ENCODE measurements at regions not wholly inside any gene's neighbourhood (a gene's known extent, or its start where the extent isn't known, plus 50 kb on each side); places are given as distances from the start of the nearest gene placed in this dataset.

DNA sequence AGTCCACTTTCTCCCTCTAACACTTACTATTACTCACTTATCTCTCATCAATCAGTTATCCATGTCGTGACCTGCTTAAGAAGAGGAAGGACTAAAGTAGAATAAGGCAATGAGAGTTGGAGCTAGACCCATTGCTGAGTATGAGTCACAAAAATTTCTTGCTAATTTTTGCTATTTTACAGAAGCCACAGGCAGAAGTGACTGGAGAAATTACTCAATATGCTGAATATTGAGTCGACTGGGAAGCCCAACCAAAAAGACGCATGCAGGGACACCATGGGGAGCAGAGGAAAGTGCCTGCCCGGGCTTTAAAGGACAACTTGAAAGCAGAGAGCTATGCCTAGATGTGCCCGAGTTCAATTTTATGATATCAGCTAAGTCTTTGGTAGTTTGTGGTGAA, 115.4 kb upstream of the FOXG1 start:
- Histone ChIP-seq H3K27ac (ENCODE audit: low read depth, low read length) (peak overlapping the region; percentile 60), H3K4me2 (ENCODE audit: insufficient read depth, low read length) (peak overlapping the region; percentile 30), H3K79me2 (ENCODE audit: insufficient read depth, low read length) (no peaks in the 10 kb centered on the region), H3K9me3 (ENCODE audit: low read depth, low read length) (no peaks in the 10 kb centered on the region), H3K36me3 (ENCODE audit: insufficient read depth, low read length) (no peaks in the 10 kb centered on the region), H2AFZ (ENCODE audit: low read length) (peak overlapping the region; percentile 57), H3K4me3 (ENCODE audit: insufficient read depth, low read length) (peak overlapping the region; percentile 19), H3K4me1 (ENCODE audit: insufficient read depth, low read length) (no peaks in the 10 kb centered on the region), H3K27me3 (ENCODE audit: insufficient read depth, low read length) (no peaks in the 10 kb centered on the region), H4K20me1 (ENCODE audit: insufficient read depth, low read length) (no peaks in the 10 kb centered on the region)
- DNase-seq (ENCODE audit: insufficient read length, low spot score, missing footprints): no peak
- TF ChIP-seq, protein P1, sequence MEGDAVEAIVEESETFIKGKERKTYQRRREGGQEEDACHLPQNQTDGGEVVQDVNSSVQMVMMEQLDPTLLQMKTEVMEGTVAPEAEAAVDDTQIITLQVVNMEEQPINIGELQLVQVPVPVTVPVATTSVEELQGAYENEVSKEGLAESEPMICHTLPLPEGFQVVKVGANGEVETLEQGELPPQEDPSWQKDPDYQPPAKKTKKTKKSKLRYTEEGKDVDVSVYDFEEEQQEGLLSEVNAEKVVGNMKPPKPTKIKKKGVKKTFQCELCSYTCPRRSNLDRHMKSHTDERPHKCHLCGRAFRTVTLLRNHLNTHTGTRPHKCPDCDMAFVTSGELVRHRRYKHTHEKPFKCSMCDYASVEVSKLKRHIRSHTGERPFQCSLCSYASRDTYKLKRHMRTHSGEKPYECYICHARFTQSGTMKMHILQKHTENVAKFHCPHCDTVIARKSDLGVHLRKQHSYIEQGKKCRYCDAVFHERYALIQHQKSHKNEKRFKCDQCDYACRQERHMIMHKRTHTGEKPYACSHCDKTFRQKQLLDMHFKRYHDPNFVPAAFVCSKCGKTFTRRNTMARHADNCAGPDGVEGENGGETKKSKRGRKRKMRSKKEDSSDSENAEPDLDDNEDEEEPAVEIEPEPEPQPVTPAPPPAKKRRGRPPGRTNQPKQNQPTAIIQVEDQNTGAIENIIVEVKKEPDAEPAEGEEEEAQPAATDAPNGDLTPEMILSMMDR (IDR thresholded peaks at IDR 0.05; ENCODE audit: extremely low read depth, low read depth, low read length): no peak

DNA sequence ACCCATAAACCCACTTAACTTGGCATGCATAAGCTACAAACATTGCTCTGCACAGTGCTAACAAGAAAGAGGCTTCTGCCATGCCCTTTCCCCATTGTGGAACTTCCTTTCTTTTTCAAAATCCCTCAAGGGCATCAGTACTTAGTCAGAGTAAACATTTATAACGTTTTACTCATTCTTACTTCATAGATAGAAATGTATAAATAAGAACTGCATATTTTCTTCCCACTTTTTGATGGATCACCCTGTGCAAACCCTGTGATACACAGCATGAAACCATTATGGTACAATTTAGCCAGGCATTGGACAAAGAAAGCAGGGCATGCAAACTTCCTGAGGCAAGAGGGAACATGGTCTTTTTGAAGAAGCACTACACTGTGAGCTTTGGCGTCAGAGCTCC, 113.8 kb upstream of the FOXG1 start:
- H3K27ac ChIP-seq (ENCODE audit: low read depth, low read length): peak overlapping the region; percentile 54
- H3K27me3 ChIP-seq (ENCODE audit: insufficient read depth, low read length): no peaks in the 10 kb centered on the region
- TF ChIP-seq, protein P1 (IDR thresholded peaks at IDR 0.05; ENCODE audit: extremely low read depth, low read depth, low read length): no peak
- no peaks in the 10 kb centered on the region for H4K20me1 ChIP-seq (ENCODE audit: insufficient read depth, low read length)
- no peak overlapping the region for H3K4me2 ChIP-seq (ENCODE audit: insufficient read depth, low read length)
- no peaks in the 10 kb centered on the region for H3K9me3 ChIP-seq (ENCODE audit: low read depth, low read length)
- no peaks in the 10 kb centered on the region for H3K36me3 ChIP-seq (ENCODE audit: insufficient read depth, low read length)
- H2AFZ ChIP-seq (ENCODE audit: low read length): no peak overlapping the region
- DNase-seq (ENCODE audit: insufficient read length, low spot score, missing footprints): no peak
- no peaks in the 10 kb centered on the region for H3K4me1 ChIP-seq (ENCODE audit: insufficient read depth, low read length)
- no peaks in the 10 kb centered on the region for H3K79me2 ChIP-seq (ENCODE audit: insufficient read depth, low read length)
- H3K4me3 ChIP-seq (ENCODE audit: insufficient read depth, low read length): no peak overlapping the region

DNA sequence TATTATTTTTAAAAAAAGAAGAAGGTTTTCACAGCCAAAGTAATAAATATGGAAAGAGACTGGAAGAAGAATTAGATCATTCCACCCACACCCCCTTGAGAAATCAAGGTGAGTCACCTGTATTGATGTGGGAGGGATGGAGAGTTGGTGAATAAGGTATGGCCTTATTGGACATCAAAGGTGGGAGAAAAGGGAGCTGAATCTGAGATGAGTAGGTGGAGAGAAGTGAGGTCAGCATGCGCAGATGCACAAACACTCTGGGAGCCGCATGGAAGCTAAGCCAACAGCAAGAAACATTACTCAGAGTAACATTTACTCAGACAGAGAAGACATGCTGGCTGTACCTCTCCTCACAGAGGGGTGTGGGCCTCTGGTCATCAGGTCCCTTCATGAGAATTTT, 113.1 kb upstream of the FOXG1 start:
- Histone ChIP-seq H3K4me2 (ENCODE audit: insufficient read depth, low read length) (no peak overlapping the region), H3K4me1 (ENCODE audit: insufficient read depth, low read length) (no peaks in the 10 kb centered on the region), H3K9me3 (ENCODE audit: low read depth, low read length) (no peaks in the 10 kb centered on the region), H3K36me3 (ENCODE audit: insufficient read depth, low read length) (no peaks in the 10 kb centered on the region), H3K4me3 (ENCODE audit: insufficient read depth, low read length) (no peak overlapping the region), H4K20me1 (ENCODE audit: insufficient read depth, low read length) (no peaks in the 10 kb centered on the region), H2AFZ (ENCODE audit: low read length) (no peak overlapping the region), H3K27me3 (ENCODE audit: insufficient read depth, low read length) (no peaks in the 10 kb centered on the region), H3K27ac (ENCODE audit: low read depth, low read length) (peak overlapping the region; percentile 54), H3K79me2 (ENCODE audit: insufficient read depth, low read length) (no peaks in the 10 kb centered on the region)
- TF ChIP-seq, protein P1 (IDR thresholded peaks at IDR 0.05; ENCODE audit: extremely low read depth, low read depth, low read length): no peak
- no peak for DNase-seq (ENCODE audit: insufficient read length, low spot score, missing footprints)

DNA sequence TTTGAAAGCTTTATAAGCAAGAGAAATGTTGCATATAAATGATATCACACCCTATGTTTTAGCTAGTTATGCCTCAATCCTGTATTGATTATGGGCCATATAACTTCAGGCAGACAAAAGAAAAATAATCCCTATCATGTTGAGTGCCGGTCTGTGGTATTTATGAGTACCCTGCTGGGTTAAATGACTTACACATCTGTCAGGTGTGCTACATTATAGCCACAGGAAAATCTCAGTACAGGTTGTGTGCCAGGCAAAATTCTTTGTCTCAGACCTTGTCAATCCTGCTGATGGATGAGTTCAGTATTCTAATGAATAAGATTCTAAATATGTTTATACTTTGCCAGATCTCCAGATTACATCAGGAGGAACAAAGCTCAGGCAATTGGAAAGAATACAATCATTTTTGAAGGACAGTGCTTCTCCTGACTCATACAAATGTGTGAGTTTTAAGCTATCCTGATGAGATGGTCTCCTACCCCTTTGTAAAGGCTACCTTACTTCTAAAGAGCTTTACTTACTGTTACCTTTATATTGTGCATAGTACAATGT, 109.8 kb upstream of the FOXG1 start:
- no peak overlapping the region for H3K4me3 ChIP-seq (ENCODE audit: insufficient read depth, low read length)
- no peak overlapping the region for H3K27ac ChIP-seq (ENCODE audit: low read depth, low read length)
- no peaks in the 10 kb centered on the region for H3K36me3 ChIP-seq (ENCODE audit: insufficient read depth, low read length)
- no peaks in the 10 kb centered on the region for H3K9me3 ChIP-seq (ENCODE audit: low read depth, low read length)
- no peak overlapping the region for H3K4me2 ChIP-seq (ENCODE audit: insufficient read depth, low read length)
- no peak overlapping the region for H2AFZ ChIP-seq (ENCODE audit: low read length)
- TF ChIP-seq, protein P1 (IDR thresholded peaks at IDR 0.05; ENCODE audit: extremely low read depth, low read depth, low read length): no peak
- no peaks in the 10 kb centered on the region for H3K27me3 ChIP-seq (ENCODE audit: insufficient read depth, low read length)
- DNase-seq (ENCODE audit: insufficient read length, low spot score, missing footprints): no peak
- no peaks in the 10 kb centered on the region for H3K4me1 ChIP-seq (ENCODE audit: insufficient read depth, low read length)
- no peaks in the 10 kb centered on the region for H3K79me2 ChIP-seq (ENCODE audit: insufficient read depth, low read length)
- no peaks in the 10 kb centered on the region for H4K20me1 ChIP-seq (ENCODE audit: insufficient read depth, low read length)
